Fibroblast of lung (primary cell): ENCODE measurements at regions not wholly inside any gene's neighbourhood (a gene's known extent, or its start where the extent isn't known, plus 50 kb on each side); places are given as distances from the start of the nearest gene placed in this dataset.

Experiments used
- EZH2 ChIP-seq: IDR thresholded peaks from 2 replicates; pipeline ENCODE4 v1.5.1; 2012; ENCODE audit warnings: low read length, control low read depth, mild to moderate bottlenecking; ENCODE audit errors: missing control alignments
- TF ChIP-seq, protein P1 (sequence below), 2 donors: IDR thresholded peaks in 1 of 2; conservative IDR thresholded peaks in 1 of 2; 1 replicate in 1 of 2; 2 replicates in 1 of 2; pipeline ENCODE4 v1.5.1; 2011 to 2012; ENCODE audit warnings: low read length in 2 of 2, control low read depth in 1 of 2, inconsistent platforms in 1 of 2, low read depth in 1 of 2, mild to moderate bottlenecking in 1 of 2

DNA sequence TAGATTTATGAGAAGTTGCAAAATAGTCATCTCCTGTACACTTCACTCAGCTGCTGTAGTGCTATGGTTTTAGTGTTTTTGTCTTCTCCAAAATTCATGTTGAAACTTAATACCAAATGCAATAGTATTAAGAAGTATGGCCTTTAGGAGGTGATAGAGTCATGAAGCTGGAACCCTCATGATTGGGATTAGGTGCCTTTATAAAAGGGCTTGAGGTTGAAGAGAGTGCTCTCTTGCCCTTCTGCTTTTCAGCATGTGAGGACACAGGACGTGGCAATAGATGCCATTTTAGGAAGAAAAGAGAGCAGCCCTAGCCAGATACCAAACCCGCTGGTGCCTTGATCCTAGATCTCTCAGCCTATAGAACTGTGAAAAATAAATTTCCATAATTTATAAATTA lies 87.6 kb downstream of the CTH start:
- TF ChIP-seq, protein P1, sequence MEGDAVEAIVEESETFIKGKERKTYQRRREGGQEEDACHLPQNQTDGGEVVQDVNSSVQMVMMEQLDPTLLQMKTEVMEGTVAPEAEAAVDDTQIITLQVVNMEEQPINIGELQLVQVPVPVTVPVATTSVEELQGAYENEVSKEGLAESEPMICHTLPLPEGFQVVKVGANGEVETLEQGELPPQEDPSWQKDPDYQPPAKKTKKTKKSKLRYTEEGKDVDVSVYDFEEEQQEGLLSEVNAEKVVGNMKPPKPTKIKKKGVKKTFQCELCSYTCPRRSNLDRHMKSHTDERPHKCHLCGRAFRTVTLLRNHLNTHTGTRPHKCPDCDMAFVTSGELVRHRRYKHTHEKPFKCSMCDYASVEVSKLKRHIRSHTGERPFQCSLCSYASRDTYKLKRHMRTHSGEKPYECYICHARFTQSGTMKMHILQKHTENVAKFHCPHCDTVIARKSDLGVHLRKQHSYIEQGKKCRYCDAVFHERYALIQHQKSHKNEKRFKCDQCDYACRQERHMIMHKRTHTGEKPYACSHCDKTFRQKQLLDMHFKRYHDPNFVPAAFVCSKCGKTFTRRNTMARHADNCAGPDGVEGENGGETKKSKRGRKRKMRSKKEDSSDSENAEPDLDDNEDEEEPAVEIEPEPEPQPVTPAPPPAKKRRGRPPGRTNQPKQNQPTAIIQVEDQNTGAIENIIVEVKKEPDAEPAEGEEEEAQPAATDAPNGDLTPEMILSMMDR (conservative IDR thresholded peaks at IDR 0.05 in 1 of 2, IDR thresholded peaks at IDR 0.05 in 1 of 2; ENCODE audit: low read depth in 1 of 2, low read length in 2 of 2), result no peak
- no peak for TF ChIP-seq EZH2
